ENCODE measurements at regions not wholly inside any gene's neighbourhood (a gene's known extent, or its start where the extent isn't known, plus 50 kb on each side); places are given as distances from the start of the nearest gene placed in this dataset.

- TF ChIP-seq CTCF (conservative IDR thresholded peaks at IDR 0.05; ENCODE audit: low read depth in 2 of 2) = no peak
Measured at GRCh38 chr3:181178991-181179390, 189.5 kb upstream of the DNAJC19 start (continued).

GRCh38 chr3:181176601-181177000, 187.1 kb upstream of the DNAJC19 start:
- no peak overlapping the region for H2AFZ ChIP-seq
- no peaks in the 10 kb centered on the region for H3K9me2 ChIP-seq (ENCODE audit: insufficient read depth)
- H3K9me3 Mint-ChIP-seq = no peaks in the 10 kb centered on the region
- no peaks in the 10 kb centered on the region for H3K79me2 ChIP-seq (replicated peaks; ENCODE audit: insufficient read depth)
- no peak overlapping the region for H3K27ac ChIP-seq (ENCODE audit: low read depth)
- H3K4me3 Mint-ChIP-seq = no peak overlapping the region
- TF ChIP-seq CTCF (conservative IDR thresholded peaks at IDR 0.05; ENCODE audit: low read depth in 2 of 2) = peak; percentile 75 to 77
- TF ChIP-seq CREB1 (CRISPR knock-in tag; IDR thresholded peaks at IDR 0.05; ENCODE audit: low read depth) = no peak
- H3K27ac Mint-ChIP-seq = no peak overlapping the region
- peaks cover 14% of the 10 kb centered on the region for H3K4me1 Mint-ChIP-seq
- ATAC-seq (peak; percentile 69), DNase-seq (ENCODE audit: low spot score) (peak; percentile 70)
- H3F3A ChIP-seq (replicated peaks; ENCODE audit: low read depth) = no peaks in the 10 kb centered on the region
- H3K4me2 ChIP-seq = no peak overlapping the region
- no peaks in the 10 kb centered on the region for H4K20me1 ChIP-seq (replicated peaks; ENCODE audit: insufficient read depth)
- H3K27me3 Mint-ChIP-seq (ENCODE audit: insufficient read depth, low read depth, poor library complexity) = no peaks in the 10 kb centered on the region
- no peaks in the 10 kb centered on the region for H3K36me3 ChIP-seq (ENCODE audit: insufficient read depth)
- peaks cover 5% of the 10 kb centered on the region; the same call in 1 of the 2 replicates for H3K4me1 ChIP-seq (ENCODE audit: insufficient read depth)
- H3K36me3 Mint-ChIP-seq (ENCODE audit: low read depth) = no peaks in the 10 kb centered on the region
- H3K4me3 ChIP-seq = no peak overlapping the region
- H3K27me3 ChIP-seq (ENCODE audit: insufficient read depth) = no peaks in the 10 kb centered on the region

GRCh38 chr3:181174676-181175233, 185.2 kb upstream of the DNAJC19 start:
- H3K9me2 ChIP-seq (ENCODE audit: insufficient read depth) = no peaks in the 10 kb centered on the region
- H3K36me3 Mint-ChIP-seq (ENCODE audit: low read depth) = no peaks in the 10 kb centered on the region
- H3K36me3 ChIP-seq (ENCODE audit: insufficient read depth) = no peaks in the 10 kb centered on the region
- H3K4me3 Mint-ChIP-seq = no peak overlapping the region
- H3K79me2 ChIP-seq (replicated peaks; ENCODE audit: insufficient read depth) = no peaks in the 10 kb centered on the region
- H3K27me3 Mint-ChIP-seq (ENCODE audit: insufficient read depth, low read depth, poor library complexity) = no peaks in the 10 kb centered on the region
- no peak overlapping the region for H3K4me2 ChIP-seq
- peaks cover 14% of the 10 kb centered on the region for H3K4me1 Mint-ChIP-seq
- H3K4me1 ChIP-seq (ENCODE audit: insufficient read depth) = peaks cover 5% of the 10 kb centered on the region; the same call in 1 of the 2 replicates
- no peaks in the 10 kb centered on the region for H3K9me3 Mint-ChIP-seq
- H2AFZ ChIP-seq = no peak overlapping the region
- no peaks in the 10 kb centered on the region for H3F3A ChIP-seq (replicated peaks; ENCODE audit: low read depth)
- no peaks in the 10 kb centered on the region for H4K20me1 ChIP-seq (replicated peaks; ENCODE audit: insufficient read depth)
- H3K27ac ChIP-seq (ENCODE audit: low read depth) = no peak overlapping the region
- H3K27ac Mint-ChIP-seq = no peak overlapping the region
- H3K27me3 ChIP-seq (ENCODE audit: insufficient read depth) = no peaks in the 10 kb centered on the region
- H3K4me3 ChIP-seq = no peak overlapping the region
- ATAC-seq (peak; percentile 25; the same call in 1 of the 3 replicates), DNase-seq (ENCODE audit: low spot score) (peak; percentile 15)
- TF ChIP-seq EZH2phosphoT487 (IDR thresholded peaks at IDR 0.05; ENCODE audit: unreplicated experiment) = no peak
- TF ChIP-seq JUNB (IDR thresholded peaks at IDR 0.05; ENCODE audit: unreplicated experiment) = no peak
- TF ChIP-seq ZNF114 (CRISPR knock-in tag; IDR thresholded peaks at IDR 0.05) = no peak
- no peak for TF ChIP-seq EZH2 (IDR thresholded peaks at IDR 0.05; ENCODE audit: low read depth, unreplicated experiment)
- TF ChIP-seq ZNF462 (CRISPR knock-in tag; IDR thresholded peaks at IDR 0.05) = no peak
- TF ChIP-seq STAT1 (IDR thresholded peaks at IDR 0.05; ENCODE audit: unreplicated experiment) = no peak

Measured in GM23338 (cell line).